ENCODE measurements at regions not wholly inside any gene's neighbourhood (a gene's known extent, or its start where the extent isn't known, plus 50 kb on each side); places are given as distances from the start of the nearest gene placed in this dataset.
"Not testable (repeated sequence)": the region's sequence is repeated elsewhere in the genome, so short reads cannot be mapped to it uniquely, and the experiment has no call there.

- not testable (repeated sequence) for DNase-seq
These were observed 307.8 kb upstream of the NBPF12 start for GRCh38 chr1:146630302-146630701.

GRCh38 chr1:146618582-146618981, 319.5 kb upstream of the NBPF12 start:
- not testable (repeated sequence) for DNase-seq

- DNase-seq, result not testable (repeated sequence)
These were observed 333.4 kb upstream of the NBPF12 start for GRCh38 chr1:146604681-146605080.

GRCh38 chr1:146600720-146601307, 337.3 kb upstream of the NBPF12 start:
- DNase-seq, result not testable (repeated sequence)

GRCh38 chr1:146599906-146600305, 338.2 kb upstream of the NBPF12 start:
- DNase-seq, result not testable (repeated sequence)

- DNase-seq, result not testable (repeated sequence)
These were observed 352.4 kb upstream of the NOTCH2NLA start for GRCh38 chr1:146581229-146581628.

GRCh38 chr1:146567541-146567940, 338.7 kb upstream of the NOTCH2NLA start:
- DNase-seq, result not testable (repeated sequence)

GRCh38 chr1:146558032-146558431, 329.2 kb upstream of the NOTCH2NLA start:
- not testable (repeated sequence) for DNase-seq

GRCh38 chr1:146556405-146556804, 327.6 kb upstream of the NOTCH2NLA start:
- DNase-seq, result not testable (repeated sequence)

- DNase-seq, result not testable (repeated sequence)
These were observed 323.6 kb upstream of the NOTCH2NLA start for GRCh38 chr1:146552414-146552813.

- not testable (repeated sequence) for DNase-seq
These were observed 319.9 kb upstream of the NOTCH2NLA start for GRCh38 chr1:146548684-146549083.

GRCh38 chr1:146546189-146546588, 317.4 kb upstream of the NOTCH2NLA start:
- not testable (repeated sequence) for DNase-seq

- not testable (repeated sequence) for DNase-seq
These were observed 309.1 kb upstream of the NOTCH2NLA start for GRCh38 chr1:146537775-146538373.

- DNase-seq, result not testable (repeated sequence)
These were observed 307.2 kb upstream of the NOTCH2NLA start for GRCh38 chr1:146536028-146536427.

GRCh38 chr1:146535575-146535974, 306.8 kb upstream of the NOTCH2NLA start:
- DNase-seq, result not testable (repeated sequence)

- not testable (repeated sequence) for DNase-seq
These were observed 302.1 kb upstream of the NOTCH2NLA start for GRCh38 chr1:146530958-146531357.

GRCh38 chr1:146522812-146523211, 294.0 kb upstream of the NOTCH2NLA start:
- not testable (repeated sequence) for DNase-seq

- DNase-seq, result not testable (repeated sequence)
These were observed 293.5 kb upstream of the NOTCH2NLA start for GRCh38 chr1:146522345-146522744.

GRCh38 chr1:146521804-146522203, 293.0 kb upstream of the NOTCH2NLA start:
- not testable (repeated sequence) for DNase-seq

- DNase-seq, result not testable (repeated sequence)
These were observed 284.9 kb upstream of the NOTCH2NLA start for GRCh38 chr1:146513754-146514153.

GRCh38 chr1:146511047-146511777, 282.4 kb upstream of the NOTCH2NLA start:
- not testable (repeated sequence) for DNase-seq

GRCh38 chr1:146510248-146510983, 281.6 kb upstream of the NOTCH2NLA start:
- not testable (repeated sequence) for DNase-seq

- DNase-seq, result not testable (repeated sequence)
These were observed 275.3 kb upstream of the NOTCH2NLA start for GRCh38 chr1:146504121-146504520.

All from DMS 273 treated with DMSO at 0.1 percent for 48 hours (cell line).